ENCODE measurements at regions not wholly inside any gene's neighbourhood (a gene's known extent, or its start where the extent isn't known, plus 50 kb on each side); places are given as distances from the start of the nearest gene placed in this dataset.
A peak's percentile ranks its signal among the peaks of the same experiment; 100 is the strongest.

DNA sequence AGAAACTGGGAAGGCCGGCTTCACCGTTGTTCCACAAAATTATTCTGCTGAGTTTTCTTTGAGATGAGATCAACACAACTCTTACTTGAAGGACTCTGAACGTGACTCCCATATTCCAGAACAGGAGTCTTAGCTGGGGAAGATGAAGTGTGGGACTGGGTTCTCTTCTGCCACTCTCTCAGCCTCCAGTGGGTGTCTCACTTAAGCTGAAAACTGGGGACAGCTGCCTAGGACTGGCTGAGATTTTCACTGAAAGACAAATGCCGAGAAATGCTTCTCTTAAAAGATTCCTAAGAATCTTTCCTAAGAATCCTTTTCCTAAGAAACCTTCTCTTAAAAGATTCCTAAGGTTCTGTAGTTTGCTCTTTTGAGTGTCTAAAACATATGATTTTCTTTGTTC is 156.6 kb upstream of the LHCGR start:
- CTCF ChIA-PET: no interaction called here
- DNase-seq (ENCODE audit: low read depth): no peak
- Histone ChIP-seq H3K27me3 (ENCODE audit: control insufficient read depth, insufficient read depth, low read length) (no peaks in the 10 kb centered on the region), H3K36me3 (ENCODE audit: control insufficient read depth, insufficient read depth, low read length) (no peaks in the 10 kb centered on the region), H3K4me3 (ENCODE audit: low read depth, low read length) (no peak overlapping the region)
- TF ChIP-seq CTCF (IDR thresholded peaks at IDR 0.05; ENCODE audit: insufficient read depth, low read depth, low read length): no peak
- POLR2A ChIA-PET: no interaction called here

DNA sequence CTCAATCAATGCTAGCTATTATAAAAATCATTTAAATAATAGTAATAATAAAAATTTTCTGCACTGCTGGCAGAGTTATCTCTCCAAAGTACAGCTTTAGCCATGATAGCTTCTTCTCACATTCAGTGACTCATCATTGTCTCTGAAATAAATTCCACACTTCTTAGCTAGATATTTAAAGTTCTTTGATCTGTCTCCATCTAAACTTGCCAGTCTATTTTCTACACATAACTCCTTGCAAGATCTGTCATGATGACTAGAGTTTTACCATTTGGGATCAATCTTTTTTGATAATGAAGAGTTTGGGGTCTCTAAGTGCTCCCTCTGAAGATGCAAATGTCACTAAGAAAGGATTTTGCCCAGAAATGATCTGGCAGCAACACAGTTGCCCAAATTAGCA is 155.4 kb upstream of the LHCGR start:
- no peak for TF ChIP-seq CTCF (IDR thresholded peaks at IDR 0.05; ENCODE audit: insufficient read depth, low read depth, low read length)
- CTCF ChIA-PET: no interaction called here
- H3K4me3 ChIP-seq (ENCODE audit: low read depth, low read length): no peak overlapping the region

DNA sequence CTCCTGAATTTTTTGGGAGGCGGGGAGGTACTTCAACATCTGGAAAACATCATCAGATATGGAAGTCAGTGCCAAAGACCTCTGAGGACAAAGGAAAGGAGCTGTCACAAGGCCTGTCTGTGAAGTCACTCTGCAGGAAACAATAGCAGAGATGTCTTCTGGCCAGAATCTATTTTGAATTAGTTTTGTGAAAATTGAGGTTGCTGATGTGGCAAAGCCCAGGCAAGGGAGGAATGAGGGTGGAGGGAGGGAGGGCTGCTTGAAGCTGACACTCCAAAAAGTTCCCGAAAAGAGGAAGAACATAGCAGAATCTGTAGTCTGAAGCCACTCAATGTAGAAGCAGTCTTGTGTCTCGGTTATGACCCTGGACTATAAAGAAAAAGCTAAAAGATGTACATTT is 151.1 kb upstream of the LHCGR start:
- ChIA-PET POLR2A (no interaction called here), CTCF (no interaction called here)
- no peak overlapping the region for H3K4me3 ChIP-seq (ENCODE audit: low read depth, low read length)
- no peak for TF ChIP-seq CTCF (IDR thresholded peaks at IDR 0.05; ENCODE audit: insufficient read depth, low read depth, low read length)
- H3K27me3 ChIP-seq (ENCODE audit: control insufficient read depth, insufficient read depth, low read length): no peaks in the 10 kb centered on the region
- no peak for DNase-seq (ENCODE audit: low read depth)
- no peaks in the 10 kb centered on the region for H3K36me3 ChIP-seq (ENCODE audit: control insufficient read depth, insufficient read depth, low read length)

More for the DNA sequence above, 155.4 kb upstream of the LHCGR start:
- Histone ChIP-seq H3K27me3 (ENCODE audit: control insufficient read depth, insufficient read depth, low read length) (no peaks in the 10 kb centered on the region), H3K36me3 (ENCODE audit: control insufficient read depth, insufficient read depth, low read length) (no peaks in the 10 kb centered on the region)
- DNase-seq (ENCODE audit: low read depth): no peak
- POLR2A ChIA-PET: no interaction called here

GRCh38 chr2:48905696-48906095 is 150.2 kb upstream of the LHCGR start:
- Histone ChIP-seq H3K27me3 (ENCODE audit: control insufficient read depth, insufficient read depth, low read length) (no peaks in the 10 kb centered on the region), H3K36me3 (ENCODE audit: control insufficient read depth, insufficient read depth, low read length) (no peaks in the 10 kb centered on the region), H3K4me3 (ENCODE audit: low read depth, low read length) (no peak overlapping the region)
- ChIA-PET POLR2A (no interaction called here), CTCF (interaction anchor here (0.6 kb wide), 1 partner anchor 8 kb away, joined by 3 read pairs; no protein-coding TSS in a partner anchor)
- TF ChIP-seq CTCF (IDR thresholded peaks at IDR 0.05; ENCODE audit: insufficient read depth, low read depth, low read length): no peak
- no peak for DNase-seq (ENCODE audit: low read depth)

GRCh38 chr2:48902521-48902920 is 147.0 kb upstream of the LHCGR start:
- Histone ChIP-seq H3K27me3 (ENCODE audit: control insufficient read depth, insufficient read depth, low read length) (no peaks in the 10 kb centered on the region), H3K4me3 (ENCODE audit: low read depth, low read length) (no peak overlapping the region), H3K36me3 (ENCODE audit: control insufficient read depth, insufficient read depth, low read length) (no peaks in the 10 kb centered on the region)
- POLR2A ChIA-PET: no interaction called here
- 0 out of 2 replicates have a peak, but pooled peaks have one; percentile 3 for TF ChIP-seq CTCF (IDR thresholded peaks at IDR 0.05; ENCODE audit: insufficient read depth, low read depth, low read length)
- no peak for DNase-seq (ENCODE audit: low read depth)
- CTCF ChIA-PET: no interaction called here
